HG03103 (cell line): ENCODE measurements at regions not wholly inside any gene's neighbourhood (a gene's known extent, or its start where the extent isn't known, plus 50 kb on each side); places are given as distances from the start of the nearest gene placed in this dataset.

Experiments used
- ATAC-seq: cut with Tn5 transposase; IDR thresholded peaks from one replicate; pipeline ENCODE4 v1.9.1; 2021; ENCODE audit warnings: low read depth; ENCODE audit not compliant: unreplicated experiment

DNA sequence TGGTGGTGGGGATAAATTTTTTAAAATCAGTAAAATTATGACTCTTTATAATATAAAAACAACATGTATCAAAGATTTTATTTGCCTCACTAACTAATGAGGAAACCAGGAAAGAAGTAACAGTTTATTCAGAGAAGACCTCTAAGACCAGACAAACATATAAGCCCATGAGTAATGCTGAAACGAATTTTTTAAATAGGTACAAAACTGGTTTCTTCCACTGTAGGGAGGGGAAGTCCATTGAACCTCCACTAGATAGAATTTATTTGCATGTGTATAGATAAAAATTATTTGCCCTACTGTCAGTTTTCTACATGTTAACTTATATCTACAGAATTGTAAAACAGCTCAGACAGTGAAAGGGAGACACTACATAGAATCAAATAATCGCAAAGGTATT is 86.8 kb downstream of the ZC3H11B start:
- ATAC-seq, result no peak

DNA sequence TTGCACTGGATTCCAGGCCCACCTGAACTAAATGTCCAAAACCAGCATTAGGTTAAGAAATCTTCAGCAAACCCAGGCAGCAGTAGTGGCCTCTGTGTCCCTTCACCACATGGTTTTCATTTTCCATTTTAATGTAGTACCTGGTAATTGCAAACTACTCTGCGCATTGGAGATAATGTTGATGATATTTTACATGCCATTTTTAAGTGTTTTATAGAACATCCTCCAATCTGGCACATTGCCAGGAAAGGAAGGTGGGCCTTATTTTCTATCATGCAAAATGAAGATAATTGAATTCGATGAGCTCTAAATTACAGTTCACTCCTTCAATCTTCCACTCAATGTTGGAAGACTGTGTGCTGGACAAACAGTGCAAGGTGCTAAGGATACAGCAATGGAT is 89.5 kb downstream of the ZC3H11B start:
- ATAC-seq, result no peak

DNA sequence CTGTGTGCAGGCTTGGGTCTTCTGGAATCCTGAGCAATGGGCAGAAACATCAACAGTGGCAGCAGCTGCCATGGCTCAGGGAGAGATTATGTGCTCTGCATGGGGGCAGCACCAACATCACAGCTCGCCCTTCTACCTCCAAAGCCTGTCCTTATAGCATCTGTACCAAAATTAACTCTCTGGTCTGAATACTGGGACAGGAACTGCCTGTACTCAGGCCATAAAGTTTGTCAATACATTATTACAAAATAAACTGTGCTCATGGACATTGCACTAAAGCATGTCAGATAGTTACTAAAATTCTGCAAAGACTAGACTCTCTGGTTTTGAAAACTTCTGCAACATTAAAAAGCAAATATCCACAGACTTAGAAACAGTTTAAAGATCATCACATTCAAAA is 91.6 kb downstream of the ZC3H11B start:
- no peak for ATAC-seq

DNA sequence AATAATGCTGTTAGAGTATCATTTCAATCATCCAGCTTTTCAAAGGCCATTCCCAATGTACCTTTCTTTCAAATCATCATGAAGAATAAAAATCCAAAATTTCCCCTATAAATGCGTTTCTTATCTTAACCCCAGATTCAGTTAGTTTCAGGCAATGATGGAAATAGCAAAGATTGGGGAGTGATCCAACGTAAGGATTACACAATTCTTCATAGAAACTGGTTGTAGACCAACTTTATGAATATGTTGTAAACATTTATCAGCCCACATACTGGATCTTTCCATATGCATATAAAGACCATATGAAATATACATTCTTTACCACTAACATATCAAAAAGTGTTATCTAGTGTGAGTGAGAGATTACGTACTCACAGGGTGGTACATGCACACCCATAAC is 92.7 kb downstream of the ZC3H11B start:
- no peak for ATAC-seq

DNA sequence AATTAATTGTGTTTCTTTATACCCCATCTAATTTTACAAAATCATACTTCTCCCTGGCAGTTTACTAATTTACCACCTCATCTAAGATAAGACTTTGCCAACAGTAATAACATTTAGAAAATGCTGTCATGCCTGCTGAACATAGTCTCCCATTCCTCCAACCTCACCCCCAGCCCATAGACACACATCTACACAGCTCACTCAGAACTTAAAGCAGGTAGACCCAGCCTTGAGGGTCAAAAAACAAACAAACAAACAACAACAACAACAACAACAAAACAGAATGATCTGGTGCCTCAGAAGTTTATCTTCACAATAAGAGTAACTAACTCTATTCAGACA is 94.0 kb downstream of the ZC3H11B start:
- ATAC-seq, result no peak

DNA sequence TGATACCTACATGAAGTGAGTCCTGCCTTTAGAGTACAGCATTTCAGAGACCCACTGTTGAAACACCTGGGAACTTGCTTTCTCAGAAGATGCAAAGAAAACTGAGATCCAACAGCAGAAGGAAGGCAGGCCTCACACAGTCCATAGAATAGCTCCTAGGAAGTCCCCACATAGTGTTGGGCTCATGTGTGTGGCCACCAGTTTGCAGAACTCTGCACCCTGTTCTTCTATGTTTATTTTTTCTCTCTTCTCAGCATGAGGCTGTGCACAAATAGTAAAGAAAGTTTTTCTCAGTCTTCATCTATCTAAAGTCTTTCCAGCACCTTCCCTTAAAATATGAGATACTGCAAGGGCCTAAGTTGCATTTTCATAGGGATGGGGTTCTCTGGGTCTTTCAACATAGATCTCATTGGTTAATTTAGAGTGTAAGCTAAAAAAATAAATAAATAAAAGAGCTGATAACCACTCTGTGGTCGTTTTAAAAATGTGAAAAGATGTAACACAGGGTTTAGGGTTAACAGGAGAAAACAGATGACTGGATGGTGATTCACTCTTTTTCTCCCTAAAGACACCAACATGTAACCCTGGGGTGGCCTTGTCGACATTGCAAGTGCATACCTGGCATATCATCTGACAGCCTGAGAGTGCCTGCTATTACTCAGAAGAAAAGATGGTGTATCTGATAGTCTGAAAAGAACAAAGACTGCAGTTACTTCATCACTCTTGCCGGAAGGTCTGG is 94.6 kb downstream of the ZC3H11B start:
- no peak for ATAC-seq

DNA sequence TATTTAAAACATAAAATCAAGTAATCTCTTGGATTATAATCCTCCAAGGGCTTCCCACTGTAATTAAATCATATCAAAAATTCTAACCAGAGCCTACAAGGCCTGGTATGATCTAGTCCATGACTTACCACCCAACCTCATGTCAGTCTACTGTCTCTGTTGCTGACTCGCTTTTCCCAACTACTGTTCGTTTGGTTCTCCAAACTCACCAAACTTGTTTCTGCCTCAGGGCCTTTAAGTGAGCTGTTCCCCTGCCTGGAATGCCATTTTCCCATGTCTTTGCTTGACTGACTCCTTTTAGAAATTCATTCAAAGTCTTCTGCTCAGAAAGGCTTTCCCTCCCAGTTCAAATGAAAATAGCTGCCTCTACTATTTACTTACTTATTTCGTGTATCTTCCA is 95.9 kb downstream of the ZC3H11B start:
- ATAC-seq, result no peak

DNA sequence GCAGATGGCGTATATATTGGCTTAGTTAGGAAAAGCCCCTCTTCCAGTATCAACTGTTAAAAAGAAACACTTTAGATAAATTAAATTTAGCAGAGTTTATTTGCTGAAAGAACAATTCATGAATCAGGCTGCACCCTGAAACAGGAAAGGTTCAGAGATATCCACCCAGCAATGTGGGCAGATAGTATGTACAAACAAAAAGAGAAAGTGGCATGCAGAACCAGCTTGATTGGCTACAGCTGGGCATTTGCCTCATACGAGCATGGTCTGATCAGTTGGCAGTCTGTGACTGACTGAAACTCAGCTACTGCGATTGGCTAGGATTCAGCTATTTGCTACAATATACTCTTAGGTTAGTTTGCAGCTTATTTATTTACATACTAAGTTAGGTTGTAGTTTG is 98.2 kb downstream of the ZC3H11B start:
- no peak for ATAC-seq

DNA sequence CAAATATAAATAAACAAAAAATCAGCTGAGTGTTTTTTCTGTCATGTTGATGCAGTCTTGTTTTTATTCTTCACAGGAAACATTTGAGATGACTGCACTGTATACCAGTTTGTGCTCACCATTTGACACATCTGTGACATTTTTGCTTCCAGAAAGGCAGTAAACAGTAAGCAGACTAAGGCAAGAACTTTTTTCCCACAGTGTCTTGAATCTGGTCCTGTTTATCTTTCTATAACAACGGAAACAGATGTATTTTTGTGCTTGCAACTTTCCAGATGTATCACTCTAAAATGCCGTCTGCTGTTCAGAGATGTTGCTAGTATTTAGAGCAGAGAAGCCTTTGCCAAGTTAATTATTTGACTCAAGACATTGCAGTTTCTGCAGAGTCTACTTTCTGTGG is 105.5 kb downstream of the ZC3H11B start:
- no peak for ATAC-seq

DNA sequence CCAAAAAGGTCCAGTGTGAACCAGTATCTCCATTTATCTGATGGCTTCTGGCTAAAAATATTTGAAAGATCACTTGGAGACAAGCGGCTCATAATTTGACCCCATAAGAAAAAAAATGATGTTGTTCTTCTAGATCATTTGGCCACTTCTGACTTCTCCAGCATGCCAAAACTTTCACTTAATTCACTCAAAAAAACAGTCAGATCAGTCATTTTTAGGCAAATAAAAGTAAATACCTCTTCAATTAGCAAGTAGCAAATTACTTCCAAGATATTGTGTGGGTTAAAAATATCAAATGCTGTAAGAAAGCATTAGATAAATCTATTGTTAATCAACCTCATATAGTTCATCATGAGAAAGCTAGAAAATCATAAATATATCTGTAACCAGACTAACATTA is 106.0 kb downstream of the ZC3H11B start:
- no peak for ATAC-seq

DNA sequence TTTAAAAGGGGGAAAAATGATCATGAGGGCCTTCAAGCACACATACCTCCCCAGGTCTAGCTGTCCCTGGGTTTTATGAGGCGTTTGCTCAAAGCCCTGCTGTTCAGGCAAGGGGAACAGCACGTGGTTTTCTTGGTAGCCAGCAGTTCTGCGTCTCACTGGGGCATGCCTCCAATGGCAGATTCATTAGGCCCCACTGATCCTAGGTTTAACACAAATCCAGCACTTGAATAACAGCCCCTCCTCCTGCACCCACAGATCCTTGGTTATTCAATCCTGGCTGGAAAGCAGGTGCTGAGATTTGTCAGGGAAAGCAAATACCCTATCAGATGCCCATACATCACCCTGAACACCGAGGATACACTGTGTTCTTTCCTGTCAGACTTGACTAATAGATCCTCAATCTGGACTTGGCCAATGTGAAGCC is 106.4 kb downstream of the ZC3H11B start:
- no peak for ATAC-seq

DNA sequence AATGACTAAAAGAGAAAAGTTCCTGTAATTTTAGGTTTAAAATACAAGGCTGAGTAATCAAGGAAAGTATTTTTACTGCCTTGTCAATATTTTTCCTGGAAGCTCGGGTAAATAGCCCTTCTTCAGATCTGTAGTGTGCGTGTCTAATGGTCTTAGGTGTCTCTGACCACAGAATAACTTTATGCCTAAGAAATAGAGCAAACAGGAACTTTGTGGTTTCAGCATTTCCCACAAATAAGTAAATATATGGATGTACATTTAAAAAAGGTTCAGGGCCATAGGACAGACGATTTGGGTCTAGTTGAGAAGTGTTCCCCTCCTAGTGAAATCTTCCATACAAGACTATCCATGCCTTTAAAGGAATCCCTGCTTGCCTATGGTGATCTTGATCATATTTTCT is 107.0 kb downstream of the ZC3H11B start:
- ATAC-seq, result no peak

DNA sequence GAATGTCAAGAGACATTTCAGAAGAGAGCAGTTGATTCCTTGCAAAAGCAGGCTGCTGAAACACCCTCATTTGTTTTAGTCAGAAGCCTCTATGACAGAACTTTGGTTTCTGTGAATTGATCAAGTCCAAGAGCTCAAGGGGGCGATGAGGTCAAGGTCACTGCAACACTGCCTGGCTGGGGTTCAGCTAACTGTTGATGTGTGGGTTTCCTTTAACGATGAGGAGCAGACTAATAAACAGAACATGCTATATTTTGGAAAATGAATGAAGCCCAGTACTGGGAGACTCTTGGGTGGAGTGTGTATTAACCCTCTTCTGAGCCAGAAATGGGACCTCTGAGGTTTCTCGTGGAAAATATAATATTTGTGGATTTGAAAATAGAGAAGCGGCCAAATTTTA is 109.3 kb downstream of the ZC3H11B start:
- ATAC-seq, result no peak

DNA sequence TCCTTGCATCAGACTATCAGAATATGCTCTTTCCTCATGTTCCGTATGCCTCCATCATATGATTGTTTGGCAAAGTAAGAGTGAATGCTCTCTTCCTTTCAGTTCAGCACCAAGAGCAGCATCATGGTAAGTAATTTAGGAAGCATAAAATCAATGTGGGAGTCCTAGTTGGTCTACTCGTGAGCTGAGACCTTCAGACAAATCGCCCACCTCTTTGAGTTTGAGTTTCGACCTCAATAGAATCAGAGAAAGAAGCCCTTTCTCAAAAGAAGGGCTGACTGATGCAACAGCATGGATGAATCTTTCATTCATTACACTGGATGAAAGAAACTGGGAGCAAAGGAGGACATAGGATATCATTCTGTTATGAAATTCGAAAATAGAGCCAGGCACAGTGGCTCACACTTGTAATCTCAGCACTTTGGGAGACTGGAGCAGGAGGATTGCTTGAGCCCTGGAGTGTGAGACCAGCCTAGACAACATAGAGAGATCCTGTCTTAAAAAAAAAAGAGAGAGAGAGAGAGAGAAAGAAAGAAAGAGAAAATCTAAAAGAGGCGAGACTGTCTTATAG is 112.5 kb downstream of the ZC3H11B start:
- no peak for ATAC-seq

DNA sequence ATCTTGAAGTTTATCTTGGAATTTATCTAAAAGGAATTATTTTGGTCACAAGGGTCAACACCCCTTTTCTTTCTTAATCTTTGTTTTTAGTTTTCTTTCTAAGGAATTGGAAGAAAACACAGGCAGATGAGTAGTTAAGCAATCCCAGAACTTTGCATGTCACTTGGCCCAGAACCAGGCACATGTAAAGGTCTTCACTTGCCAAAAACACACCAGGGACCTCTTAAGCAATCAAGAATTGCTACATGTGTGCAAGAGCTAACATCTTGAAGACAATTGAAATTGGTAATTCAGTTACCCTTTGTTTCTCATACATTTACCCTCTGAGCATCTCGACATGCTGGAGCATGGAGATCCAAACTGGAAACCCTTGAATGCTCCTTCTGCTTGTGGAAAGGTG is 114.2 kb downstream of the ZC3H11B start:
- no peak for ATAC-seq

DNA sequence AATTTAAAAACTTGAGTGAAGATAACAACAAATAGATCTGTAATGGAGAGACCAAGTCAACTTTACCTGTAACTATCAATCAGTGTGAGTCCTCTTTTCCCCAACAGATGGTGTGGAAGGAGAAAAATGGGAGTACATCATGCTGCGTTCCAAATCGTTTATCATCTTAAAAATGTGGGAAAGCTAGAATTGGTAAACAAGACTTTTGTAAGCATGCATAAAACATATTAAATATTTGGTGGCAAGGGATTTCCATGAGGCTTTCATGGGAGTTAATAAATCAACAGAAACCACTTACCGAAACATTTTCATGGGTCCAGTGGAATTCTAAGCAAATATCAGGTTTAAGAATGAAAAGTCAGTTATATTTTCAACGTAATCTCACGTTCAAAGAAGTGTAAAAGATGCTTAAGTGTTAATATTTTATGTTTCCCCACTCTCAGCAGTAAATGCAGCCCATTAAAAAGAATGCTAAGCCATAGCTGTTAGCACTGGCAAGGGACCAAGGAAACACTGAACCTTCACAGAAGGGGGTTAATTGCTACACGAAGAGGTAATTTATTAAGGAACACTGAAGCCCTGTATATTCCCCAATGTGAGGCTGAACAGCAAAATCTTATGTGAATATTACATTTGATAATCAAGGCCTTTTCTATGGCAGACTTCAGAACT is 117.0 kb downstream of the ZC3H11B start:
- no peak for ATAC-seq

DNA sequence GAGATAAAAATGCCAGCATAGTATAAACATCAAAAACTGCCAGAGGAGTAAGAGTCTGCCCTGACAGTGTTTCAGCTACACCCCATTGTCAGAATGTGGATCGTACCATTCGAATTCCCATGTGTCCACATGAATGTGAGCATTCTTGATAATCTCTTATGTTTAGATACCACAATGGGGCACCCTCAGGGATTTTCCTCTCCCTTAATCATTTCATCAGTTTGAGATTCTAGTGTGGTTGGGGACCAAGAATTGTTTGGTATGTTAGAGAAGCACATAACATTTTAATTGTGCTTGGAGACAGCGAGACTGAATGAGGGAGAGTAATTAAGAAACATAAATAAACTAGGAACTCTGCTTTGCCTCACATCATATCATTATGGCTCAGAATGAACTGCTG is 120.2 kb downstream of the ZC3H11B start:
- ATAC-seq, result no peak

DNA sequence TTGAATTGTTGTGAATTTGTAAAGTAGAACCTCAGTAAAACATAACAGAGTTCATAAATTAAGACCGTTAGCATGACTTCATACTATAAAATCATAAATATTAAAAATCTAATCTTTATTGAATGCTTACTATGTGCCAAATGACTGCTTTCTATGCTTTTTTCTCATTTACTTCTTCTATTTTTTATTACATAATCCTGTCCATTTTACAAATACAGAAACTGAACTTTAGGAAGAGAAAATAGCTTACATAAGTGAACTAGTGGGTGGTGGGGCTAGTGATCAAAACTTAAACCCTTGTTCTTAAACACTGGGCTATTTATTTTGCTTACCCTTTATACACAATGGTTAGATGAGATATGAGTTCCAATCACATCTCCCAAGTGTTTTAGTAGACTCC is 122.3 kb downstream of the ZC3H11B start:
- ATAC-seq, result no peak

DNA sequence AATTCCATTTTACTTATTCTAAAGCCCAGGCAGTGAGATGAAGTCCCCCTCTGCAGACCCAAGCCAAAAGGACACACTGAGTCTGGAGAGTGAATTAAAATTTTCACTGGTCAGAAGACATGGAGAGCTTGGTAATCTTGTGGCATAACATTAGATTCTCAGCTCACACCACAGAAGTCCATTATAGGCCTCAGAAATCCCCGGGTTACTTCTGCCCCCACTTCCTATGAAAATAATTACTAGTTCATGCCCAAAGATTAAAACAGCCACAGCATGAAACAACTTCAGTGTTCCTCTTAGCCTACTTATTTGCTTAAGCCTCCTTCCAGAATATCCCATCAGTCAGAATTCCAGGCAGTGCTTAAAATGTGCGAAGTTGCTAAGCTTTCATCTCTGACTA is 123.3 kb downstream of the ZC3H11B start:
- ATAC-seq, result no peak

DNA sequence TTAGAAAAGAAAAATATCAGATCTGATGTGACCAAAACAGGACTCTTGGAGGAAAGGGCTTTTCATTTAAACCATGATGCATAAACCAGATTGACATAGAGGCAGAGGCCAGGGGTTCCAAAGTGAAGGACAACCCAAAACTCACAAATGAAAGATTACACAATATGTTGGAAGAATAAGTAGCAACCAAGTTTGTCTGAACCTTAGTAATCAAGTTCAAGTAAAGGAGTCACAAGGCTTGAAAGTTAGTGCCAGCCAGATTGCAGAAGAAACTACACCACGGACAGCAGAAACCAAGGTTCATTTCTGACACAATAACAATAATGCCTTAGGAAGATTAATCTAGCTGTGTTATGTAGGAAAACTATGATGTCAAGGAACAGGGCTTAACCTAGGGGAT is 124.6 kb downstream of the ZC3H11B start:
- ATAC-seq, result no peak

DNA sequence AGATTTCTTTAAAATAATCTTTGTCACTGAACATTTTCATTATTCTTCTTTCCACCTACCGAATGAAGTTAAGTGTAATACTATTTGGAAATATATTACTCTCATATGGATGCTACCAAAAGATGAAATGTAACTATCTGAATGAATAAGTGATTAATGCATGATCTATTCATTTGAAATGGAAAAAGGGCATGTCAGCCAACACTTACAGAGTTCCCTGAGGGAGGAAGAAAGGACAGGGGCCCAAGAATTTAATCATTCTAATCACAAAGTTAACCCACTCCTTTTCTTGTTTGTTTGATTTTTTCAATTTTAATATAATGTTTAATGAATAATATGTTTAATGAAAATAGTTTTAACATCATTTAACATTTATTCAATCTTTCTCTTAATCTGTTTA is 129.4 kb downstream of the ZC3H11B start:
- no peak for ATAC-seq

DNA sequence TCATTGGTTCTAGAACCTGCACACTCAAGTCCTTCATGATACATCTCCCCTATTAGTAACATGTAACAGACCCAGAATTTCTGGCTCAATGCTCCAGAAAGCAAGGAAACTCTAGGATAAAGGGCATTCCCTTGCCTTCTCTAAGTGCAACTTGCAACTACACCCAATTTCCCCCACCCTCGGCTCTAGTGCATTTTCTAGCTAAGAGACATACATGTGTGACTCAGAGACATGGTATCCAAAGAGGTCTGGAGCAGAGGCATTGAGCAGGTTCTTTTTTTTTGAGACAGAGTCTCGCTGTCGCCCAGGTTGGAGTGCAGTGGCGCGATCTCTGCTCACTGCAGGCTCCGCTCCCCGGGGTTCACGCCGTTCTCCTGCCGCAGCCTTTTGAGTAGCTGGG is 132.9 kb downstream of the ZC3H11B start:
- no peak for ATAC-seq
